NT2/D1 (cell line): ENCODE measurements at regions not wholly inside any gene's neighbourhood (a gene's known extent, or its start where the extent isn't known, plus 50 kb on each side); places are given as distances from the start of the nearest gene placed in this dataset.

Experiments used
- SUZ12 ChIP-seq: IDR thresholded peaks from 2 replicates; pipeline ENCODE4 v1.6.1; 2011; ENCODE audit not compliant: insufficient read length, insufficient read depth; ENCODE audit errors: extremely low read depth
- ZNF274 ChIP-seq: IDR thresholded peaks from 2 replicates; pipeline ENCODE4 v1.6.1; 2011; ENCODE audit warnings: mild to moderate bottlenecking, low read depth, low read length

DNA sequence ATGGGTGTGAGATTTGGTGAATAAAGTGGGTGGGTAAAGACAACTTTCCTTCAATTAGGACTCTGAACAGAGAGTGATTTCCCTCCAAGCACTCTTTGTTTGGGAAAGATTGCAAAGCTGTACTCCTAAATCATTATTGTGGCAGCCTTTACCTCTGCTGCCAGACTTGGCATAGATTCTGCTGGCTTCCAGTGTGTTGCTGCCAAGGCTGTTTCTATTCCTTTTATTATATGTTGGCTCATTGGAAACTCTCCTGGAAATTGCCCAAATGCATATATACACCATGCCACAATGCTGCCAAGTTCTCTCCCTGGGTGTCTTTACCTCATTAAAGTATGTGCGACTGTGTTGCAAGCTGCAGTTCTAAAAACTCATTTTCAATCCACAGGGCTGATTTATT is 668.0 kb downstream of the MRPL39 start:
- TF ChIP-seq ZNF274 (no peak), SUZ12 (no peak)
